ENCODE measurements at regions not wholly inside any gene's neighbourhood (a gene's known extent, or its start where the extent isn't known, plus 50 kb on each side); places are given as distances from the start of the nearest gene placed in this dataset.

- DNase-seq (ENCODE audit: low read depth, low spot score) (no peak), ATAC-seq (no peak)
- no peaks in the 10 kb centered on the region for H3K36me3 ChIP-seq (ENCODE audit: control insufficient read depth, insufficient read depth, low read length)
- no peak overlapping the region for H3K4me3 ChIP-seq (ENCODE audit: low read depth in 2 of 2, low read length in 2 of 2)
- no peak overlapping the region for H3K27ac ChIP-seq (ENCODE audit: low read length)
- CTCF ChIA-PET = no interaction called here
- no TSS peak for BruUV-seq (replicated peaks)
- no peaks in the 10 kb centered on the region for H3K9me3 ChIP-seq (ENCODE audit: control insufficient read depth, insufficient read depth, low read depth, low read length)
- TF ChIP-seq POLR2AphosphoS5 (IDR thresholded peaks at IDR 0.05; ENCODE audit: low read depth, low read length) (no peak), TCF7L2 (IDR thresholded peaks at IDR 0.05; ENCODE audit: low read depth, low read length) (no peak), SIN3A (IDR thresholded peaks at IDR 0.05; ENCODE audit: borderline replicate concordance, insufficient read depth, low read depth, low read length) (no peak), REST (IDR thresholded peaks at IDR 0.05; ENCODE audit: insufficient read depth in 1 of 2, low read depth in 2 of 2, low read length in 1 of 2) (no peak)
- TF ChIP-seq, protein P1, sequence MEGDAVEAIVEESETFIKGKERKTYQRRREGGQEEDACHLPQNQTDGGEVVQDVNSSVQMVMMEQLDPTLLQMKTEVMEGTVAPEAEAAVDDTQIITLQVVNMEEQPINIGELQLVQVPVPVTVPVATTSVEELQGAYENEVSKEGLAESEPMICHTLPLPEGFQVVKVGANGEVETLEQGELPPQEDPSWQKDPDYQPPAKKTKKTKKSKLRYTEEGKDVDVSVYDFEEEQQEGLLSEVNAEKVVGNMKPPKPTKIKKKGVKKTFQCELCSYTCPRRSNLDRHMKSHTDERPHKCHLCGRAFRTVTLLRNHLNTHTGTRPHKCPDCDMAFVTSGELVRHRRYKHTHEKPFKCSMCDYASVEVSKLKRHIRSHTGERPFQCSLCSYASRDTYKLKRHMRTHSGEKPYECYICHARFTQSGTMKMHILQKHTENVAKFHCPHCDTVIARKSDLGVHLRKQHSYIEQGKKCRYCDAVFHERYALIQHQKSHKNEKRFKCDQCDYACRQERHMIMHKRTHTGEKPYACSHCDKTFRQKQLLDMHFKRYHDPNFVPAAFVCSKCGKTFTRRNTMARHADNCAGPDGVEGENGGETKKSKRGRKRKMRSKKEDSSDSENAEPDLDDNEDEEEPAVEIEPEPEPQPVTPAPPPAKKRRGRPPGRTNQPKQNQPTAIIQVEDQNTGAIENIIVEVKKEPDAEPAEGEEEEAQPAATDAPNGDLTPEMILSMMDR (IDR thresholded peaks at IDR 0.05) = no peak
- no peaks in the 10 kb centered on the region for H3K4me1 ChIP-seq (ENCODE audit: control insufficient read depth, insufficient read depth, low read length)
- H3K27me3 ChIP-seq (ENCODE audit: control insufficient read depth, insufficient read depth, low read length) = no peaks in the 10 kb centered on the region
- intact Hi-C loops (cut with micrococcal nuclease; ENCODE audit: unreplicated experiment) = no loop called here
- POLR2A ChIA-PET = no interaction called here
- in situ Hi-C loops (cut with HindIII; ENCODE audit: low pct_unique_long_range_greater_than_20kb, low sequenced_read_pairs) = no loop called here
Measured at GRCh38 chr12:82015623-82016347, 256.6 kb upstream of the PPFIA2 start.

GRCh38 chr12:82012176-82012575, 253.0 kb upstream of the PPFIA2 start:
- H3K36me3 ChIP-seq (ENCODE audit: control insufficient read depth, insufficient read depth, low read length) = no peaks in the 10 kb centered on the region
- ATAC-seq = no peak
- POLR2A ChIA-PET = no interaction called here
- in situ Hi-C loops (cut with HindIII; ENCODE audit: low pct_unique_long_range_greater_than_20kb, low sequenced_read_pairs) = no loop called here
- TF ChIP-seq SIN3A (IDR thresholded peaks at IDR 0.05; ENCODE audit: borderline replicate concordance, insufficient read depth, low read depth, low read length) = no peak
- no peak for TF ChIP-seq TCF7L2 (IDR thresholded peaks at IDR 0.05; ENCODE audit: low read depth, low read length)
- no peak for TF ChIP-seq REST (IDR thresholded peaks at IDR 0.05; ENCODE audit: insufficient read depth in 1 of 2, low read depth in 2 of 2, low read length in 1 of 2)
- TF ChIP-seq POLR2AphosphoS5 (IDR thresholded peaks at IDR 0.05; ENCODE audit: low read depth, low read length) = no peak
- TF ChIP-seq, protein P1 (IDR thresholded peaks at IDR 0.05) = no peak
- BruUV-seq (replicated peaks) = no TSS peak
- intact Hi-C loops (cut with micrococcal nuclease; ENCODE audit: unreplicated experiment) = no loop called here
- no peaks in the 10 kb centered on the region for H3K27me3 ChIP-seq (ENCODE audit: control insufficient read depth, insufficient read depth, low read length)
- H3K4me3 ChIP-seq (ENCODE audit: low read depth in 2 of 2, low read length in 2 of 2) = no peak overlapping the region
- no peaks in the 10 kb centered on the region for H3K4me1 ChIP-seq (ENCODE audit: control insufficient read depth, insufficient read depth, low read length)
- H3K9me3 ChIP-seq (ENCODE audit: control insufficient read depth, insufficient read depth, low read depth, low read length) = no peaks in the 10 kb centered on the region
- no peak for DNase-seq (ENCODE audit: low read depth, low spot score)
- H3K27ac ChIP-seq (ENCODE audit: low read length) = no peak overlapping the region
- CTCF ChIA-PET = no interaction called here
